GM18868 (cell line): ENCODE measurements at regions not wholly inside any gene's neighbourhood (a gene's known extent, or its start where the extent isn't known, plus 50 kb on each side); places are given as distances from the start of the nearest gene placed in this dataset.
"Not testable (repeated sequence)": the region's sequence is repeated elsewhere in the genome, so short reads cannot be mapped to it uniquely, and the experiment has no call there.

Experiments used
- ATAC-seq: cut with Tn5 transposase; IDR thresholded peaks from one replicate; pipeline ENCODE4 v1.9.1; 2021; ENCODE audit warnings: mild to moderate bottlenecking, moderate library complexity; ENCODE audit not compliant: unreplicated experiment

- ATAC-seq, result no peak
Observed at GRCh38 chr2:217599906-217600305, 402.9 kb downstream of the TNS1 start.

- no peak for ATAC-seq
Observed at GRCh38 chr2:217597681-217598080, 405.1 kb downstream of the TNS1 start.

- ATAC-seq, result no peak
Observed at GRCh38 chr2:217597145-217597544, 405.6 kb downstream of the TNS1 start.

GRCh38 chr2:217593732-217594131 is 409.1 kb downstream of the TNS1 start:
- peak; percentile 51 for ATAC-seq

- ATAC-seq, result no peak
Observed at GRCh38 chr2:217588266-217588665, 414.5 kb downstream of the TNS1 start.

GRCh38 chr2:217585362-217585761 is 417.4 kb downstream of the TNS1 start:
- no peak for ATAC-seq

- not testable (repeated sequence) for ATAC-seq
Observed at GRCh38 chr2:217580407-217580806, 422.4 kb downstream of the TNS1 start.

- ATAC-seq, result no peak
Observed at GRCh38 chr2:217573571-217573970, 429.2 kb downstream of the TNS1 start.

GRCh38 chr2:217570394-217570793 is 432.4 kb downstream of the TNS1 start:
- ATAC-seq, result no peak

GRCh38 chr2:217568289-217568971 is 434.4 kb downstream of the TNS1 start:
- ATAC-seq, result no peak

- no peak for ATAC-seq
Observed at GRCh38 chr2:217563565-217563964, 439.2 kb downstream of the TNS1 start.

GRCh38 chr2:217562871-217563480 is 439.8 kb downstream of the TNS1 start:
- no peak for ATAC-seq

GRCh38 chr2:217559084-217559483 is 443.7 kb downstream of the TNS1 start:
- no peak for ATAC-seq

- no peak for ATAC-seq
Observed at GRCh38 chr2:217555081-217555876, 447.5 kb downstream of the TNS1 start.

- ATAC-seq, result no peak
Observed at GRCh38 chr2:217553679-217554078, 449.1 kb downstream of the TNS1 start.

GRCh38 chr2:217553202-217553601 is 449.6 kb downstream of the TNS1 start:
- ATAC-seq, result no peak

GRCh38 chr2:217552081-217552480 is 450.7 kb downstream of the TNS1 start:
- no peak for ATAC-seq

GRCh38 chr2:217551252-217551899 is 451.4 kb downstream of the TNS1 start:
- no peak for ATAC-seq

GRCh38 chr2:217539126-217539525 is 463.7 kb downstream of the TNS1 start:
- ATAC-seq, result no peak

GRCh38 chr2:217538719-217539118 is 464.1 kb downstream of the TNS1 start:
- no peak for ATAC-seq

- ATAC-seq, result no peak
Observed at GRCh38 chr2:217535957-217536708, 466.7 kb downstream of the TNS1 start.
